ENCODE measurements at regions not wholly inside any gene's neighbourhood (a gene's known extent, or its start where the extent isn't known, plus 50 kb on each side); places are given as distances from the start of the nearest gene placed in this dataset.
"Not testable (repeated sequence)": the region's sequence is repeated elsewhere in the genome, so short reads cannot be mapped to it uniquely, and the experiment has no call there.

DNA sequence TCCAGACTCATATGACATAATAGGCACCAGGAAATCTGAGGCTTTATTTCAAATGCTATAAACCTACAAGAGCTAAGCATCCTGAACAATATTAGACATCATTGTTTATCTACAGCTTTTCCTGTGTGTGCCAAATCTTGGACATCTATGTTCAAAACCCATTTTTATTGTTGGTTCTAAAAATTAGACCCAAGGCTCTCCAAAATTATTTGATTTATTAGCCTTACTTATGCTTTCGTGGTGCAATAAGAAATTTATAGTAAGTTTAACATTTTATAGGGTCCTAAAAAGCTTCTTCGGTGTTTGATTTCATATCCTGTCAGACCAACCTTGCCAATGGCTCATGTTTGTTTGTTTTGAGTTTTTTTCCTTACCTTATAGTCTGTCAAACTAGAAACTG lies 1014.5 kb upstream of the MANEA start:
- Histone ChIP-seq H3K4me3 (ENCODE audit: control insufficient read depth in 1 of 7, extremely low read depth in 1 of 7, insufficient read depth in 4 of 7, low read depth in 2 of 7, low read length in 6 of 7) (no peak overlapping the region), H3K27me3 (replicated peaks in 2 of 5; ENCODE audit: control insufficient read depth in 4 of 5, insufficient read depth in 5 of 5, low read length in 4 of 5) (no peaks in the 10 kb centered on the region), H3K27ac (ENCODE audit: insufficient read depth in 1 of 2, low read depth in 1 of 2, low read length in 2 of 2, poor library complexity in 1 of 2, severe bottlenecking in 2 of 2) (no peak overlapping the region), H3K4me1 (ENCODE audit: control extremely low read depth in 1 of 4, control insufficient read depth in 4 of 4, insufficient read depth in 4 of 4, low read length in 3 of 4) (no peaks in the 10 kb centered on the region), H3K36me3 (ENCODE audit: control insufficient read depth in 4 of 4, insufficient read depth in 4 of 4, low read length in 3 of 4) (no peaks in the 10 kb centered on the region), H3K9me3 (ENCODE audit: control extremely low read depth in 1 of 5, control insufficient read depth in 4 of 5, insufficient read depth in 2 of 5, low read depth in 1 of 5, low read length in 4 of 5) (no peaks in the 10 kb centered on the region)
- CTCF ChIA-PET, result no interaction called here
- POLR2A ChIA-PET, result no interaction called here
- no peak for DNase-seq
- WGBS (ENCODE audit: insufficient coverage), result no CpG with 5 or more reads among the region's 2 CpGs

DNA sequence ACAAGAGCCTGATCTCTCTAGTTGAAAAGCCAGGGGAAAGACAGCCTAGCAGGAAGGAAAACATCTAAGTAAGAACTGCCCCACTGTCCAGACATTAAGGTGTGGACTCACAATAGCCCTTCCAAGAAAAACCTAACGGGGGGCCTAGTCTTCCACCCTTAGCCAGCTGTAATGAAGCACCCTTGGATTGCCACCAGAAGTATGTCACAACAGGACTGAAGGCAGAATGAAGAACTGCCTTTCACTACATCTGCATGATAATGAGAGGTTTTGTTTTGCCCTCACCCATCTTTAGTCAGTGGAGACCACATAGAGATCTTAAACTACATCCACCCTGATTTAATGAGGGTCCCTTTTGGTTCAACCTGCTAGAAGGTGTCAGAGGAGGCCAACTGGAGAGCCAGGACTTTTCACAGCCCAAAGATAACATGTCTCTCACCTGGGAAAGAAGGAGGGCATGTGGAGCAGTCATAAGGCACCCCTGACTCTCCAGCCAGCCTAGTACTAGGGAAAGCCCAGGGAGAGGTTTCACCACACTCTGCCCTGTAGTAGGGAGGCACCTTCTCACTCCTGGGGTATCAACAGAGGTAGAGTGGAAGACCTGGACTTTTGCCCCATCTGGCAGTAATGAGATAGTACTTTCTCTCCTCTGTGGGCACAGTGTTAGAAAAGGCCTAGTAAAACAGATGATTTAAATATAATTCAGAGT lies 1017.4 kb upstream of the MANEA start:
- WGBS (ENCODE audit: insufficient coverage), result 90% methylated on average over 1 of the region's 1 CpG

GRCh38 chr6:94557207-94557606 lies 1020.1 kb upstream of the MANEA start:
- H3K9me3 ChIP-seq (ENCODE audit: control extremely low read depth in 1 of 5, control insufficient read depth in 4 of 5, insufficient read depth in 2 of 5, low read depth in 1 of 5, low read length in 4 of 5); H3K27me3 ChIP-seq (replicated peaks in 2 of 5; ENCODE audit: control insufficient read depth in 4 of 5, insufficient read depth in 5 of 5, low read length in 4 of 5); CTCF ChIA-PET; H3K27ac ChIP-seq (ENCODE audit: insufficient read depth in 1 of 2, low read depth in 1 of 2, low read length in 2 of 2, poor library complexity in 1 of 2, severe bottlenecking in 2 of 2); H3K4me1 ChIP-seq (ENCODE audit: control extremely low read depth in 1 of 4, control insufficient read depth in 4 of 4, insufficient read depth in 4 of 4, low read length in 3 of 4); H3K36me3 ChIP-seq (ENCODE audit: control insufficient read depth in 4 of 4, insufficient read depth in 4 of 4, low read length in 3 of 4); POLR2A ChIA-PET; H3K4me3 ChIP-seq (ENCODE audit: control insufficient read depth in 1 of 7, extremely low read depth in 1 of 7, insufficient read depth in 4 of 7, low read depth in 2 of 7, low read length in 6 of 7); DNase-seq: not testable (repeated sequence)
- WGBS (ENCODE audit: insufficient coverage), result 100% methylated on average over 4 of the region's 11 CpGs

More for the DNA sequence above, 1017.4 kb upstream of the MANEA start:
- Histone ChIP-seq H3K36me3 (ENCODE audit: control insufficient read depth in 4 of 4, insufficient read depth in 4 of 4, low read length in 3 of 4) (no peaks in the 10 kb centered on the region), H3K27me3 (replicated peaks in 2 of 5; ENCODE audit: control insufficient read depth in 4 of 5, insufficient read depth in 5 of 5, low read length in 4 of 5) (no peaks in the 10 kb centered on the region), H3K9me3 (ENCODE audit: control extremely low read depth in 1 of 5, control insufficient read depth in 4 of 5, insufficient read depth in 2 of 5, low read depth in 1 of 5, low read length in 4 of 5) (no peaks in the 10 kb centered on the region), H3K4me1 (ENCODE audit: control extremely low read depth in 1 of 4, control insufficient read depth in 4 of 4, insufficient read depth in 4 of 4, low read length in 3 of 4) (no peaks in the 10 kb centered on the region), H3K27ac (ENCODE audit: insufficient read depth in 1 of 2, low read depth in 1 of 2, low read length in 2 of 2, poor library complexity in 1 of 2, severe bottlenecking in 2 of 2) (no peak overlapping the region), H3K4me3 (ENCODE audit: control insufficient read depth in 1 of 7, extremely low read depth in 1 of 7, insufficient read depth in 4 of 7, low read depth in 2 of 7, low read length in 6 of 7) (no peak overlapping the region)
- DNase-seq, result no peak
- CTCF ChIA-PET, result no interaction called here
- POLR2A ChIA-PET, result no interaction called here

DNA sequence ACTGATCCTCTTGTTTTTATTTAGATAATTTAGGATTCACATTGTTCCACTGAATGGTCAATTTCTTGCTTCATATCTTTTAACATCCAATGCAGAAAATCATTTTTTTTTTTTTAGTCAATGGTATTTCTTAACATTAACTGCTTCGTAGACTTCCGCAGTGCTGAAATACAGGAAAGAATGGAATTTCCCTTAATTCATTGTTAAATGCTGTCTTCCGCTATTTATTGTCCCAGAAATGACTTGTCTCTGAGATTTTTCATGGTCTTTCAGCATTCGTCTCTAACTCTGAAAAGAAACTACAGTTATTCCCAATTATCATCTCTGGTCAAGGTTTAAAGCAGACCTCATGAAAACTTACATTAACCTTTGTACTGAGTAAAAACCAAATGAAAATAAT lies 1029.1 kb upstream of the MANEA start:
- H3K36me3 ChIP-seq (ENCODE audit: control insufficient read depth in 4 of 4, insufficient read depth in 4 of 4, low read length in 3 of 4), result no peaks in the 10 kb centered on the region
- DNase-seq, result no peak
- WGBS (ENCODE audit: insufficient coverage), result 43% methylated on average over 3 of the region's 4 CpGs
- no peak overlapping the region for H3K4me3 ChIP-seq (ENCODE audit: control insufficient read depth in 1 of 7, extremely low read depth in 1 of 7, insufficient read depth in 4 of 7, low read depth in 2 of 7, low read length in 6 of 7)
- ChIA-PET CTCF (no interaction called here), POLR2A (no interaction called here)
- H3K4me1 ChIP-seq (ENCODE audit: control extremely low read depth in 1 of 4, control insufficient read depth in 4 of 4, insufficient read depth in 4 of 4, low read length in 3 of 4), result no peaks in the 10 kb centered on the region
- H3K27ac ChIP-seq (ENCODE audit: insufficient read depth in 1 of 2, low read depth in 1 of 2, low read length in 2 of 2, poor library complexity in 1 of 2, severe bottlenecking in 2 of 2), result no peak overlapping the region
- no peaks in the 10 kb centered on the region for H3K9me3 ChIP-seq (ENCODE audit: control extremely low read depth in 1 of 5, control insufficient read depth in 4 of 5, insufficient read depth in 2 of 5, low read depth in 1 of 5, low read length in 4 of 5)
- H3K27me3 ChIP-seq (replicated peaks in 2 of 5; ENCODE audit: control insufficient read depth in 4 of 5, insufficient read depth in 5 of 5, low read length in 4 of 5), result no peaks in the 10 kb centered on the region

GRCh38 chr6:94535798-94536197 lies 1041.5 kb upstream of the MANEA start:
- no peak for DNase-seq
- whole genome bisulfite sequencing (ENCODE audit: insufficient coverage), result no CpG with 5 or more reads among the region's 1 CpG
- POLR2A ChIA-PET, result no interaction called here
- no peak overlapping the region for H3K27ac ChIP-seq (ENCODE audit: insufficient read depth in 1 of 2, low read depth in 1 of 2, low read length in 2 of 2, poor library complexity in 1 of 2, severe bottlenecking in 2 of 2)
- no peaks in the 10 kb centered on the region for H3K9me3 ChIP-seq (ENCODE audit: control extremely low read depth in 1 of 5, control insufficient read depth in 4 of 5, insufficient read depth in 2 of 5, low read depth in 1 of 5, low read length in 4 of 5)
- H3K4me1 ChIP-seq (ENCODE audit: control extremely low read depth in 1 of 4, control insufficient read depth in 4 of 4, insufficient read depth in 4 of 4, low read length in 3 of 4), result no peaks in the 10 kb centered on the region
- CTCF ChIA-PET, result no interaction called here
- H3K36me3 ChIP-seq (ENCODE audit: control insufficient read depth in 4 of 4, insufficient read depth in 4 of 4, low read length in 3 of 4), result no peaks in the 10 kb centered on the region
- H3K4me3 ChIP-seq (ENCODE audit: control insufficient read depth in 1 of 7, extremely low read depth in 1 of 7, insufficient read depth in 4 of 7, low read depth in 2 of 7, low read length in 6 of 7), result no peak overlapping the region
- no peaks in the 10 kb centered on the region for H3K27me3 ChIP-seq (replicated peaks in 2 of 5; ENCODE audit: control insufficient read depth in 4 of 5, insufficient read depth in 5 of 5, low read length in 4 of 5)

DNA sequence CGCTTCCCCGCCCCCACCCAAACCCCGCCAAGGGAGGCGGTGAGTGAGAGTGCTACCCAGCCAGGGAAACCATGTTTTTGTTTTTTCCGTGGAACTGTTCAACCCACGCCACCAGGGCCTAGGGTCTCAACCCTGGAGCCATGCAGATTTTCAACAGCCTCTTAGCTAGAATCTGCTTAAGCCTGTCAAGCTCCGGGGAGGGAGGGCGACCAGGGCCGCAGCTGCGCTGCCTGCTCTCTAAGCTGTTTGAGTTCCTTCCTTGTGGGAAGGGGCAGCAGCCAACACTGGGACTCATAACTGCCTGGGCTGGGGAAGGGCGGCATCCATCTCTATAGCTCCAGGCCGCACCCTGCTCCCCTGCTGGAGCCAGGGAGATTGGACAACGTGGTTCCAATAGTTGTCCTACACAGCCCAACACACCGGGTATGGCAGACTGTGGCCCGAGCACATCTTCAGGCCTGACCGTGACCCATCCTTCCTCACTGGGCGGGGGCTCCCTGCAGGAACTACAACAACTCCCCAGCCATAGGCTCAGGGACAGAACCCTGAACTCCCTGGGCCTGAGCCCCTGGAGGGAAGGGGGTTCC lies 1065.7 kb upstream of the MANEA start:
- WGBS (ENCODE audit: insufficient coverage), result 86% methylated on average over 12 of the region's 17 CpGs
- DNase-seq, result no peak
- Histone ChIP-seq H3K4me3 (ENCODE audit: control insufficient read depth in 1 of 7, extremely low read depth in 1 of 7, insufficient read depth in 4 of 7, low read depth in 2 of 7, low read length in 6 of 7) (no peak overlapping the region), H3K27ac (ENCODE audit: insufficient read depth in 1 of 2, low read depth in 1 of 2, low read length in 2 of 2, poor library complexity in 1 of 2, severe bottlenecking in 2 of 2) (no peak overlapping the region), H3K27me3 (replicated peaks in 2 of 5; ENCODE audit: control insufficient read depth in 4 of 5, insufficient read depth in 5 of 5, low read length in 4 of 5) (no peaks in the 10 kb centered on the region), H3K4me1 (ENCODE audit: control extremely low read depth in 1 of 4, control insufficient read depth in 4 of 4, insufficient read depth in 4 of 4, low read length in 3 of 4) (no peaks in the 10 kb centered on the region), H3K9me3 (ENCODE audit: control extremely low read depth in 1 of 5, control insufficient read depth in 4 of 5, insufficient read depth in 2 of 5, low read depth in 1 of 5, low read length in 4 of 5) (peaks cover 0 to 2% (median 0%) of the 10 kb centered on the region in 5 experiments), H3K36me3 (ENCODE audit: control insufficient read depth in 4 of 4, insufficient read depth in 4 of 4, low read length in 3 of 4) (no peaks in the 10 kb centered on the region)
- ChIA-PET POLR2A (no interaction called here), CTCF (no interaction called here)

GRCh38 chr6:94510877-94511276 lies 1066.5 kb upstream of the MANEA start:
- DNase-seq, result no peak
- WGBS (ENCODE audit: insufficient coverage), result 87% methylated on average over 8 of the region's 18 CpGs
- POLR2A ChIA-PET, result no interaction called here
- H3K4me1 ChIP-seq (ENCODE audit: control extremely low read depth in 1 of 4, control insufficient read depth in 4 of 4, insufficient read depth in 4 of 4, low read length in 3 of 4), result no peaks in the 10 kb centered on the region
- CTCF ChIA-PET, result no interaction called here
- peaks cover 0 to 2% (median 0%) of the 10 kb centered on the region in 5 experiments for H3K9me3 ChIP-seq (ENCODE audit: control extremely low read depth in 1 of 5, control insufficient read depth in 4 of 5, insufficient read depth in 2 of 5, low read depth in 1 of 5, low read length in 4 of 5)
- no peaks in the 10 kb centered on the region for H3K36me3 ChIP-seq (ENCODE audit: control insufficient read depth in 4 of 4, insufficient read depth in 4 of 4, low read length in 3 of 4)
- no peak overlapping the region for H3K4me3 ChIP-seq (ENCODE audit: control insufficient read depth in 1 of 7, extremely low read depth in 1 of 7, insufficient read depth in 4 of 7, low read depth in 2 of 7, low read length in 6 of 7)
- no peak overlapping the region for H3K27ac ChIP-seq (ENCODE audit: insufficient read depth in 1 of 2, low read depth in 1 of 2, low read length in 2 of 2, poor library complexity in 1 of 2, severe bottlenecking in 2 of 2)
- no peaks in the 10 kb centered on the region for H3K27me3 ChIP-seq (replicated peaks in 2 of 5; ENCODE audit: control insufficient read depth in 4 of 5, insufficient read depth in 5 of 5, low read length in 4 of 5)

All from common myeloid progenitor, CD34-positive (primary cell).